ENCODE measurements at regions not wholly inside any gene's neighbourhood (a gene's known extent, or its start where the extent isn't known, plus 50 kb on each side); places are given as distances from the start of the nearest gene placed in this dataset.

DNA sequence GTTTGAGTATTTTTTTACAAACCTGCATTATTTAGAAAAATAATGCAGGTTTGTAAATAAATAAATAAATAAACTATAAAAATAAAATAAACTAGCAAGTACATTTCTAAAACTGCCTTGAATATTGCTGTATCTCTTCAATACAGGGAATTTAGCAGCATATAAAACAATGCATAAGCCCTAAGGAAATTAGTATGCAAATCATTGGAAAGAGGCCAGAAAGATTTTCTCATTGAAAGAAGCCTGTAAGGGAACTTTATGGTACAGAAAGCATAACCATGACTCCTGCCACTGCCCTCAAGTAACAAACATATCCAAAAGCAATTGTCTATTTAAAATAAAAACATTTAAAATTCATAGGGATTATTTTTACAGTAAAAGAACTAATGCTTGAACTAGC, 387.3 kb downstream of the HINT1 start (continued):
- no peak for TF ChIP-seq EGR1 (conservative IDR thresholded peaks at IDR 0.05)
- no peak for TF ChIP-seq NFATC3 (IDR thresholded peaks at IDR 0.05)
- no peak for TF ChIP-seq U2AF2 (optimal IDR thresholded peaks at IDR 0.05; ENCODE audit: low read depth, low read length)
- TF ChIP-seq HDAC1 (IDR thresholded peaks at IDR 0.05): no peak
- TF ChIP-seq FOXJ3 (CRISPR knock-in tag; IDR thresholded peaks at IDR 0.05): no peak
- no peak for TF ChIP-seq ZBTB34 (CRISPR knock-in tag; IDR thresholded peaks at IDR 0.05)

DNA sequence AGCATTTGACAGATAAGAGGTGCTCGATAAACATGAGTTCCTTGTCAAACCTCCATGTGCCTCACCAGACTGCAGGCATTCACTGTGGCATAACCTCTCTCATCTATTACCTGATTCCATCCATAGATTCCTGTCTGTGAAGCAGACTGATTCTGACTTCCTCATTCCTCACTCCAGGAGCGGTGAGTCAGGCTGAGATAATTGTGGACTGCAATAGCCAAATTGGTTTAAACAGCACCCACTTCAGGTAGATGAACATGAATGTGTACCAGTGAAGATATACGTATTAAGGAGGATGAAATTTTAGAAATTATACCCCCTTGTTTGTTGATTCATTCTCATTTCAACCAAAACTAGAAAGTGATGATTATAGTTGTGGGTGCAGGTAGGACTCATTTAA, 391.2 kb downstream of the HINT1 start:
- ATAC-seq: no peak
- in situ Hi-C loops (cut with MboI): no loop called here
- Histone ChIP-seq H3K4me1 (replicated peaks in 1 of 2; ENCODE audit: control insufficient read depth in 2 of 2, insufficient read depth in 2 of 2, low read length in 2 of 2) (no peaks in the 10 kb centered on the region), H3K79me2 (ENCODE audit: control insufficient read depth, insufficient read depth, low read length) (no peaks in the 10 kb centered on the region), H3K9ac (ENCODE audit: insufficient read depth in 1 of 2, low read depth in 2 of 2, low read length in 2 of 2) (no peak overlapping the region), H3K27me3 (ENCODE audit: control insufficient read depth in 2 of 2, insufficient read depth in 2 of 2, low read length in 2 of 2) (no peaks in the 10 kb centered on the region), H2AFZ (ENCODE audit: low read depth, low read length) (no peak overlapping the region), H3K9me3 (replicated peaks; ENCODE audit: control insufficient read depth, insufficient read depth, low read depth, low read length) (no peaks in the 10 kb centered on the region), H3K4me3 (no peak overlapping the region), H4K20me1 (replicated peaks; ENCODE audit: control insufficient read depth, insufficient read depth, low read length) (no peaks in the 10 kb centered on the region), H3K27ac (ENCODE audit: extremely low read depth, low read depth, low read length) (no peak overlapping the region), H3K36me3 (ENCODE audit: control insufficient read depth, insufficient read depth, low read length) (no peaks in the 10 kb centered on the region), H3K9me1 (ENCODE audit: control insufficient read depth, insufficient read depth, low read length) (no peaks in the 10 kb centered on the region), H3K4me2 (ENCODE audit: insufficient read depth, low read length) (no peak overlapping the region)
- ChIA-PET POLR2A (no interaction called here), CTCF (ENCODE audit: low intra/inter-chr PET ratio) (no interaction called here)
- FAIRE-seq: no peak
- no peak for DNase-seq (ENCODE audit: extremely low read depth in 1 of 4, low spot score in 3 of 4)
- TF ChIP-seq KLF1 (tag; IDR thresholded peaks at IDR 0.05): no peak
- TF ChIP-seq BCL6 (CRISPR knock-in tag; IDR thresholded peaks at IDR 0.05): no peak
- no peak for TF ChIP-seq FOSL1 (tag; conservative IDR thresholded peaks at IDR 0.05)
- no peak for TF ChIP-seq SOX6 (IDR thresholded peaks at IDR 0.05)
- intact Hi-C loops (cut with micrococcal nuclease): no loop called here
- WGBS (ENCODE audit: insufficient coverage, low coverage, missing lambda C conversion rate): 2% methylated on average over 3 of the region's 3 CpGs
- BruUV-seq (replicated peaks): no TSS peak
